Smooth muscle cell (in vitro differentiated cells): ENCODE measurements at regions not wholly inside any gene's neighbourhood (a gene's known extent, or its start where the extent isn't known, plus 50 kb on each side); places are given as distances from the start of the nearest gene placed in this dataset.

Source experiments
- DNase-seq: peaks from one replicate; lab custom pipeline; 2025; ENCODE audit not compliant: unreplicated experiment; lab: John Stamatoyannopoulos, UW
- H2AFZ ChIP-seq: fragments of 200-600 bp; sonication (generic); 2 replicates; pipeline ENCODE4 v1.6.0; 2016; ENCODE audit warnings: antibody characterized with exemption, low read depth, mild to moderate bottlenecking
- H3F3A ChIP-seq: fragments of 200-600 bp; sonication (generic); 2 replicates; pipeline ENCODE4 v1.6.0; 2017; ENCODE audit warnings: antibody characterized with exemption, low read depth
- H3K27ac ChIP-seq: fragments of 200-600 bp; sonication (generic); 2 replicates; pipeline ENCODE4 v1.5.1; 2016; ENCODE audit warnings: low read depth, mild to moderate bottlenecking
- H3K27me3 ChIP-seq: fragments of 200-600 bp; sonication (generic); 2 replicates; pipeline ENCODE4 v1.6.1; 2016; ENCODE audit warnings: low read depth, mild to moderate bottlenecking
- H3K36me3 ChIP-seq: fragments of 200-600 bp; sonication (generic); 2 replicates; pipeline ENCODE4 v1.5.1; 2016; ENCODE audit warnings: low read depth
- H3K4me1 ChIP-seq: fragments of 200-600 bp; sonication (generic); 2 replicates; pipeline ENCODE4 v1.5.1; 2016; ENCODE audit warnings: low read depth
- H3K4me2 ChIP-seq: fragments of 200-600 bp; sonication (generic); 2 replicates; pipeline ENCODE4 v1.6.0; 2016; ENCODE audit warnings: mild to moderate bottlenecking
- H3K4me3 ChIP-seq: fragments of 200-600 bp; sonication (generic); 2 replicates; pipeline ENCODE4 v1.5.1; 2016; ENCODE audit warnings: mild to moderate bottlenecking
- H3K79me2 ChIP-seq: fragments of 200-600 bp; sonication (generic); 2 replicates; pipeline ENCODE4 v1.6.0; 2016; ENCODE audit warnings: low read depth, mild to moderate bottlenecking
- H3K9ac ChIP-seq: fragments of 200-600 bp; sonication (generic); 2 replicates; pipeline ENCODE4 v1.6.0; 2016; ENCODE audit warnings: low read depth
- H3K9me3 ChIP-seq: fragments of 200-600 bp; sonication (generic); replicated peaks from 2 replicates; pipeline ENCODE4 v1.5.1; 2016; ENCODE audit warnings: low read depth
- H4K20me1 ChIP-seq: fragments of 200-600 bp; sonication (generic); 2 replicates; pipeline ENCODE4 v1.6.0; 2016; ENCODE audit warnings: low read depth
- CTCF ChIP-seq: fragments of 200-600 bp; sonication (generic); IDR thresholded peaks from 2 replicates; pipeline ENCODE4 v1.5.1; 2017; ENCODE audit warnings: borderline replicate concordance, mild to moderate bottlenecking, antibody characterized with exemption; ENCODE audit not compliant: insufficient read depth, poor library complexity, severe bottlenecking
- WGBS: methylation state at CpG from one replicate; pipeline ENCODE4 v1.1.7; 2016; ENCODE audit warnings: low lambda C conversion rate; 5-methylcytosine and 5-hydroxymethylcytosine counted together

GRCh38 chr3:110905121-110905520, 166.5 kb upstream of the NECTIN3 start:
- peak overlapping the region; percentile 22 for H3K27ac ChIP-seq
- no peak for TF ChIP-seq CTCF
- no peaks in the 10 kb centered on the region for H3K36me3 ChIP-seq
- H3K4me1 ChIP-seq = peaks cover 15% of the 10 kb centered on the region
- no peak for DNase-seq
- H3K9me3 ChIP-seq = no peaks in the 10 kb centered on the region
- H4K20me1 ChIP-seq = peaks cover 100% of the 10 kb centered on the region
- peaks cover 93% of the 10 kb centered on the region for H3K79me2 ChIP-seq
- H3K27me3 ChIP-seq = no peaks in the 10 kb centered on the region
- peaks cover 71% of the 10 kb centered on the region for H3F3A ChIP-seq
- no peak overlapping the region for H3K9ac ChIP-seq
- no peak overlapping the region for H3K4me2 ChIP-seq
- 50% methylated on average over 1 of the region's 1 CpG for WGBS
- H3K4me3 ChIP-seq = no peak overlapping the region
- no peak overlapping the region for H2AFZ ChIP-seq

DNA sequence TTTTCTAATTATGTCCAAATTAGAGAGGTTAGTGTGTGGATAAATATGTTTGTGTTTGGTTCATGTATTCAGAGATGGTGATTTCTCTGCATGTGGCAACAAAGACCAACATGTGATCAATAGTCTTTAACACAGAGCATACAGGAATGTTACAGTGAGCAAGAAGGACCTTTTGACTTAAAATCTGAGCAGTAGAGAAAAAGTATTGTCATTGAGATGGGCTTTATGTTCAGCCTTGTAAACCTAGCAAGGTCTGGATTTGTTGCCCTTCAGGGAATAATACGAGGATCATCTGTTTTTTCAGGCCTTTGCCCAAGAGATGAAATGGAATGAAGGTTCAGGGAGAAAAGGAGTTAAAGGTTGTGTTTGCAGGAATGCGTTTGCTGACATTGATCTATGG, 161.8 kb upstream of the NECTIN3 start:
- 73% methylated on average over 2 of the region's 2 CpGs for WGBS
- Histone ChIP-seq H3K27me3 (no peaks in the 10 kb centered on the region), H3K4me2 (no peak overlapping the region), H4K20me1 (peaks cover 80% of the 10 kb centered on the region), H2AFZ (no peak overlapping the region), H3F3A (peaks cover 51% of the 10 kb centered on the region), H3K9ac (no peak overlapping the region), H3K4me1 (no peaks in the 10 kb centered on the region), H3K27ac (peak overlapping the region; percentile 25), H3K79me2 (peaks cover 63% of the 10 kb centered on the region), H3K9me3 (no peaks in the 10 kb centered on the region), H3K36me3 (peaks cover 3% of the 10 kb centered on the region), H3K4me3 (no peak overlapping the region)
- DNase-seq = no peak
- no peak for TF ChIP-seq CTCF

DNA sequence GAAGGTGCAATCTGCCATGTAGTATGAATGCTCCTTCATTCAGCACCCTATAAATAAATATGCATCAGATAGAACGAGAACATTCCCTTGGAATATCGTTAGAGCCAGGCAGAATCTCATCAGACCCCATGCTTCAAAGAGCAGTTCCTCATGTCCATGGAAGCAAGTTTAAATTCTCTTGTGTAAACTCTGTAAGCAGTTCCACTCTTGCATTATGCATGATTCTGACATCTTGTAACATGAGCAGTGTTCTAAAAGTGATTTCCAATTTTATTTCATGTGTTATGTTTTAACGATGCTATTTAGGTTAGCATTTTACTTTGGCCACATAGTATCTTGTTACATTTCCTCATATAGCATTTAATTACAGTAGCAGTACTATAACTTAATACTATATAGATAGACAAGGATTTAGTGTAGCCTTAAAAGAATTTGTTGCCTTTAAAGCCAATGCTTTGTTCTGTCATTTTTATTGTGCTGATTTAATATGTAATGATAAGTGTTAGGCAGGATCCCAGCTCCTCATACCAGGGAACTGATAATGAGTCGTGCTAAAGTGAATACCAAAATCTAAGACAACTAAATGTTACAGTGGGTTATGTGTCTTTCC, 161.2 kb upstream of the NECTIN3 start:
- Histone ChIP-seq H3K9me3 (no peaks in the 10 kb centered on the region), H3K4me1 (no peaks in the 10 kb centered on the region), H3K9ac (no peak overlapping the region), H3K4me3 (no peak overlapping the region), H2AFZ (no peak overlapping the region), H3K27ac (peak overlapping the region; percentile 25), H4K20me1 (peaks cover 74% of the 10 kb centered on the region), H3K27me3 (no peaks in the 10 kb centered on the region), H3K79me2 (peaks cover 56% of the 10 kb centered on the region), H3K4me2 (peak overlapping the region; percentile 27), H3F3A (peaks cover 44% of the 10 kb centered on the region), H3K36me3 (peaks cover 3% of the 10 kb centered on the region)
- no peak for TF ChIP-seq CTCF
- DNase-seq = no peak
- WGBS = 32% methylated on average over 4 of the region's 4 CpGs

DNA sequence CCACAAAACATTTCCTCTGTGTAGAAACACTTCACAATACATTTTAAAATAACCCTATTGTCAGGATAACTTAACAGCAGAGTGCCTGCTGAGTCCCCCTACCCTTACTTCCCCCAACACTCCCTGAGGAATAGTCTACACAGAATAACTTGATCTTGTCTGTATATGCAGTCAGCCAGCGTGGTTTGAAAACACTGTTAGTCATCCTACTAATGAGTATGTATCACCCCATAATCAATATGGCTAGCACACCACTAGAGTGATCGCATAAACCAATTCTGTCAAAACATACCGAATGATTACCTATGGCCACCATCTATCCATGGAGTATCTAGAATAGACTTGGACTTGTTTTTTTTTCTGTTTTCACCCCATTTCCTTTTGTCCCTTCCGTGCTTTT, 152.7 kb upstream of the NECTIN3 start:
- TF ChIP-seq CTCF = no peak
- H3K4me2 ChIP-seq = no peak overlapping the region
- no peaks in the 10 kb centered on the region for H3K4me1 ChIP-seq
- H3K36me3 ChIP-seq = no peaks in the 10 kb centered on the region
- 90% methylated on average over 4 of the region's 4 CpGs for WGBS
- DNase-seq = no peak
- peaks cover 23% of the 10 kb centered on the region for H3F3A ChIP-seq
- no peaks in the 10 kb centered on the region for H3K9me3 ChIP-seq
- peak overlapping the region; percentile 15 for H3K27ac ChIP-seq
- peaks cover 75% of the 10 kb centered on the region for H4K20me1 ChIP-seq
- H3K79me2 ChIP-seq = peaks cover 69% of the 10 kb centered on the region
- no peak overlapping the region for H3K4me3 ChIP-seq
- no peak overlapping the region for H2AFZ ChIP-seq
- no peak overlapping the region for H3K9ac ChIP-seq
- no peaks in the 10 kb centered on the region for H3K27me3 ChIP-seq
